Right lobe of liver (tissue), 4 donors: ENCODE measurements at regions not wholly inside any gene's neighbourhood (a gene's known extent, or its start where the extent isn't known, plus 50 kb on each side); places are given as distances from the start of the nearest gene placed in this dataset.

Source experiments
- CTCF ChIP-seq, 4 donors: fragments of 200-600 bp in 3 of 4; fragments of 450-650 bp in 1 of 4; IDR thresholded peaks; one replicate each; pipeline versions ENCODE4 v1.5.1 to v1.8.0; 2016 to 2022; ENCODE audit warnings: antibody characterized with exemption in 4 of 4, mild to moderate bottlenecking in 2 of 4
- POLR2A ChIP-seq: fragments of 450-650 bp; IDR thresholded peaks from one replicate; pipeline ENCODE4 v1.6.1; 2017; ENCODE audit warnings: antibody characterized with exemption, mild to moderate bottlenecking
- donor health status: DM: no; HTN: no; CAD: no.
- donor health status: DM: no; HTN: no; CAD: no.
- donor health status: DM: no; HTN: yes; CAD: no.

GRCh38 chr12:18153826-18154225 lies 63.8 kb upstream of the RERGL start:
- TF ChIP-seq CTCF (IDR thresholded peaks at IDR 0.05) (no peak), POLR2A (no peak)
